Stimulated activated CD4-positive, alpha-beta T cell treated with anti-CD3 and anti-CD28 coated beads, Interleukin-4, amount 100 ng/mL, for 4 hours (primary cell): ENCODE measurements at regions not wholly inside any gene's neighbourhood (a gene's known extent, or its start where the extent isn't known, plus 50 kb on each side); places are given as distances from the start of the nearest gene placed in this dataset.
A peak's percentile ranks its signal among the peaks of the same experiment; 100 is the strongest.

ENCODE experiments used
- DNase-seq, 2 experiments: peaks; one replicate each; pipeline ENCODE4 v3.0.0-alpha.2; 2020

GRCh38 chr17:55829995-55830612 is 79.3 kb downstream of the PCTP start:
- DNase-seq = no peak

- DNase-seq = no peak
Observed at GRCh38 chr17:55830699-55831471, 80.0 kb downstream of the PCTP start.

- no peak for DNase-seq
Observed at GRCh38 chr17:55833306-55833705, 82.5 kb downstream of the PCTP start.

- no peak for DNase-seq
Observed at GRCh38 chr17:55842405-55843158, 91.7 kb downstream of the PCTP start.

GRCh38 chr17:55843785-55844184 is 92.9 kb downstream of the PCTP start:
- DNase-seq = no peak

GRCh38 chr17:55845385-55845784 is 94.5 kb downstream of the PCTP start:
- peak in 1 of 2 experiments; percentile 4 for DNase-seq

- DNase-seq = no peak
Observed at GRCh38 chr17:55846745-55847144, 95.9 kb downstream of the PCTP start.

- DNase-seq = no peak
Observed at GRCh38 chr17:55852734-55853133, 101.9 kb downstream of the PCTP start.

- DNase-seq = no peak
Observed at GRCh38 chr17:55859301-55859795, 108.5 kb downstream of the PCTP start.

- DNase-seq = no peak
Observed at GRCh38 chr17:55865072-55865762, 114.4 kb downstream of the PCTP start.

- no peak for DNase-seq
Observed at GRCh38 chr17:55870044-55870443, 119.2 kb downstream of the PCTP start.

- DNase-seq = no peak
Observed at GRCh38 chr17:55872374-55872773, 121.5 kb downstream of the PCTP start.

GRCh38 chr17:55873017-55873758 is 122.3 kb downstream of the PCTP start:
- no peak for DNase-seq

GRCh38 chr17:55883149-55883548 is 132.3 kb downstream of the PCTP start:
- no peak for DNase-seq

GRCh38 chr17:55887531-55887930 is 136.7 kb downstream of the PCTP start:
- no peak for DNase-seq

GRCh38 chr17:55889271-55889670 is 138.4 kb downstream of the PCTP start:
- no peak for DNase-seq

- DNase-seq = no peak
Observed at GRCh38 chr17:55895112-55895759, 144.4 kb downstream of the PCTP start.

- DNase-seq = no peak
Observed at GRCh38 chr17:55897301-55897700, 146.4 kb downstream of the PCTP start.

- no peak for DNase-seq
Observed at GRCh38 chr17:55898195-55898594, 147.3 kb downstream of the PCTP start.

- no peak for DNase-seq
Observed at GRCh38 chr17:55900188-55900587, 149.3 kb downstream of the PCTP start.

GRCh38 chr17:55903028-55903690 is 152.3 kb downstream of the PCTP start:
- DNase-seq = no peak
